Activated CD8-positive, alpha-beta memory T cell treated with anti-CD3 and anti-CD28 coated beads for 36 hours (primary cell): ENCODE measurements at regions not wholly inside any gene's neighbourhood (a gene's known extent, or its start where the extent isn't known, plus 50 kb on each side); places are given as distances from the start of the nearest gene placed in this dataset.

Experiments
- CTCF ChIA-PET: fragments of 350-600 bp; sonication (Branson Sonifier 250); formaldehyde crosslinking; loops from one replicate; lab custom pipeline; 2021; ENCODE audit warnings: antibody characterized with exemption; lab: Charles Lee
- POLR2A ChIA-PET: fragments of 350-600 bp; sonication (Branson Sonifier 250); formaldehyde crosslinking; loops from one replicate; lab custom pipeline; 2021; ENCODE audit warnings: antibody characterized with exemption; lab: Charles Lee

DNA sequence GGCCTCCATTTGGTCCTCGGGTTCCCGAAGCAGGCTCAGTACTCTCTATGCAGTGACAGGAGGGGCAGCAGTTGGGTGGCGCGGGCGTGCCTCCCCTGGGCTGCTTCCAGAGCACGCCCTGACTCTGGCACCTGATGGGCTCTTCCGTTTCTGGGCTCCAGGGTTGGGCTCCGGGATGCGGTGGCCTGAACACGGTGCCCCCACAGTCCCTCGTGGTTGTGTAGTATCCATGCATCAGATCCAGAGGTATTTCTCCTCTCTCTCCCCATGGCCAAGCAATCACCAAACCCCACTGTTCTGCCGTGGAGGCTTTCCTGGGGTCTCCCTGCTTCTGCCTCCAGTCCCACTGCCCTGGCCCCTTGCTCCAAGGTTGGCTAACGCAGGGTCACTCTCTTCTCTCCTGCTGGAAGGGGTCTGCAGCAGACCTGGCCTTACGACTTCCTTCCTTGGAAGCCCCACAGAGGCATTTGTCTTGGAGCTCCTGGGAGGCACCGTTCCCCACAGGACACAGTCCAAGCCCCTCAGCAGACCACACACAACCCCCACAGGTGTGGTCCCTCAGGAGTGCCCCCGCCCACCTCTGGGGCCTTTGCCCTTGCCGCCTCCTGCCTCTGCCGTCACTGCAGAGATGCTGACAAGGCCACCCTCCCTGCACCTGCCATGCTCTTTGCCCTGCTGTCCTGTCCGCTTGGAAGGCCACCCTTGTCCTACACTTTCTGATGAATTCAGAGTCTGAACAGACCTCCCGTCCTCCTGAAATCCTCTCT is 136.6 kb upstream of the ASB18 start:
- ChIA-PET POLR2A (no interaction called here), CTCF (no interaction called here)

DNA sequence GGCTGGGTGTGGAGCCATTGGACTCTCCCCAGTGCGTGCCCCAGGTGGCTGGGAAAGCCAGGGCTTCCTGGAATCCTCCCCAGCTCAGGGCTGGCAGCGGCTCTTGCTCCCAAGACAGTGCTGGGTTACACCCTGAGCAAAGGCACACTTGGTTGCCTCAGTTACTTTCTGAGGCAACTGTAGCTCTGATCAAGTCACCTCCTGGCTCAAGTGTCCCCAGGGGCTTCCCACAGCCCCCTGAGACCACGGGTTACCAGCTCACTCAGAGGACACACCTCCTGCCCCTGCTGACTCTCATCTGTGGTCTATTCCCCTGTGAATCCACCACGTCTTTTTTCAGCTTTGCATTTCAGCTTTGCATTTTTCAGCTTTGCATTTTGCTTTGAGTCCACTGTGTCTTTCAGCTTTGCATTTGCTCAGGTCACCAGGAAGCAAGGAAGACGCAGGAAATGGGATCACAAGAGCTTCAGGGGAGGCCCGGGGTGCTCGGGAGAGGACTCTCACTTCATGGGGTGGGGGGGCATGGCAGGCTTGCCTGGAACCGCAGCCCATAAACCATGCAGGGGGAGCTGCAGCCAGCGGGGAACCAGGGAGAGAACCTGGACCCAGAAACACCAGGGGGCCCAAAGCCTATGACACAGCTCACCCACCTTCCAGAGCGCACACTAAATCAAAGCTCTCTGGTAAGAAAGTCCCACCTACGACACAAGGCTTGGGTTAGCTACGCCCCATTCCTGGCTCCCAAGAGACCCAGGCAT is 138.0 kb upstream of the ASB18 start:
- CTCF ChIA-PET = no interaction called here
- POLR2A ChIA-PET = no interaction called here

DNA sequence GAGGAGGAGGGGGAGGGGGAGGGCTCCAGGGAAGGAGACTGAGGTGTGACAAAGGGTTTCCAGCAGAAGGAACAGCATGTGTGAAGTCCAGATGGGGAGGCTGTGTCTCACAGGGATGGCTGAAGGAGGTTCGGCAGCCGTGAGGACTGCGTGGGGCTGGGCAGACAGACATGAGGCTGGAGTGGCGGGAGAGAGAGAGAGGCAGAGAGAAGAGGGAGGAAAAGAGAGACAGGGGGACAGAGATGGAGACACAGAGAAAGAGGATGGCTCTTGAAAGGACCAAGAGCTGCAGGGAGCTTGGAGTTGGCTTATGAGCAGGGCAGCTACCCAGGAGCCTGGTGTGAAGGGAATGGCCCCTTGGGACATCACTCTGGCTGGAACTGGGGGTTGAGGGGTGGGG is 138.9 kb upstream of the ASB18 start:
- ChIA-PET POLR2A (no interaction called here), CTCF (no interaction called here)

DNA sequence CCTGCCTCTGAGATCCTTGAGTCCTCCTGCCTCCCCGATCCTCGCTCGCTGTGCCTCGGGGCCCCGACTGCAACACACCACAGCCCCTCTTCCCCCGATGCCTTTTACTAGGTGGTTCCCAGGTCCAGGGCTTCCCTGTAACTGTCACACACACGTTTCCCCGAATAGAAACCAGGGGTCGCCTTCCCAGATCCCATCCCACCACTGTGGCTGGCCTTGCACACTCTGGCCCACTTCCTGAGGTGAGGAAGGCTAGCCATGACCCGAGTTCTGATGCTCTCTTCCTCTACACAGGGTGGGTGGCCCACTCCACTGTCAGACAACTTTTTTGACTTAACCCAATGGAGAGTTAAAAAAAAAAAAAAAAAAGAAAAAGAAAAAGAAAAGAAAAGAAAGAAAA is 139.6 kb upstream of the ASB18 start:
- ChIA-PET POLR2A (no interaction called here), CTCF (no interaction called here)

DNA sequence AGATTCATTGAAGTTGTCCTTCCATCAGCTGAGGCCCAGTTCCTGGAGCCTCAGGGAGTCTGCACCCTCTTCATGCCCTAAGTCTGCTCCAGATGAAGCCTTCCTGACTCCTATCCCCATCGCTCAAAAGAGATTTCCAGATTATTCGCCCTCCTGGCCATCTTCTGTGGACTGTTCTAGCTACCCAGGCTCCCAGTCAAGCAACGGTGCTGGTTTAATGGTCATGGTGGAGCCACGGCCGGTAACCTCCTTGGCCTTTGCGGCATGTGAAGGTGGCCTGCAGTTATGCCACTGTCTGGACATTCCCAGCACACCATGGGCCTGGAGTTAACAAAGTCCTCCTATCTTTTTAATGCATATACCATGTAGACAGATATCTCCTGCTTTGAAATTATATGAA is 140.1 kb upstream of the ASB18 start:
- POLR2A ChIA-PET = no interaction called here
- CTCF ChIA-PET = no interaction called here

DNA sequence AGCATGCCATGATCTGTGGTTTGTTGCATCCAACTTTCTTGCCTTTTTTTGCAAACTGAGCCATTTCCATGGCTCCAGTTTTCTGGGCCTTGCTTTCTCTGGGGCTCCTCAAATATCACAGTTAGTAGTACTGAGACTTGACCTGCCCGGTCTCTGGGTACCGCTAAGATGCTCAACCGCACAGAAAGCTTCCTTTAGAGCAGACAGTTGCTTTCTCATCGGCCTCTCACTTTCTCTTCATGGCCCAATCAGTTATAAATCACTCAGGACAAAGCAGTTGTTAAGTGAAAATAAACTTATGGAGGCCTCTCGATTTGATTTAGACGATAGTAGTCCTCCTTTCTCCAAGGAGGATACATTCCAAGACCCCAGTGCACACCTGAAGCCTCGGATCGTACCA is 141.2 kb upstream of the ASB18 start:
- CTCF ChIA-PET = no interaction called here
- POLR2A ChIA-PET = no interaction called here

DNA sequence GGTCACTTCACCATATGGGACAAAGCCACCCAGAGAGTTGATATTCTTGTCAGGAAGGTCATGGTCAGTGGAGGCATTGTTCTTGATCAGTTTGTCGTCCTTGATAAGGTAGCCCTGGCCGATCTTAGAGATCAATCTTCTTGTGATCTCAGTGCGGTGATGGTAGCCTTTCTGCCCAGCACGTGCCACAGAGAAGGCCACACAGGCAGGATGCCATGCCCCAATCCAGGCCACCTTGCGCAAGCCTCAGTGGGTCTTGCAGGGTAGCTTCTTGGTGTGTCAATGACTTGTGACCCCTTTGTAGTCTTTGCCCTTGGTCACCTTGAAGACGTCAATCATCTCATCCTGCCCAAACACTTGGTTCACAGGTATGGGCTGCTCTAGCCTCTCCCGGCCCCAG is 143.9 kb upstream of the ASB18 start:
- CTCF ChIA-PET = no interaction called here

DNA sequence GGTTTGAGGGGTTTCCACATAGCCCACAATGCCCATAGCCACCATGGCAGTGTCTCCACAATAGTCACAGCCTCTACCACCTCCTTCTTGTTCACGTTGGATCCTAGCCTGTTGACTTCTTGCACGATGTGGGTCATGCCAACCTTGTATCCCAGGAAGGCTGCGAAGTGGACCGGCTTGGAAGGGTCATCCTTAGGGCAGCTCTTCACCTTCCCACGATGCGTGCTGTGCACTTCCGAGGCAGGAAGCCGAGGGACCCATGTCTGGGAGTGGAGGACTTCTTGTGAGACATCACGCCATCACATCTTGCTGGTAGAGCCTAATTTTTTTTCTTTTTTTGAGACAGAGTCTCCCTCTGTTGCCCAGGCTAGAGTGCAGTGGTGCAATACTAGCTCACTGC is 144.6 kb upstream of the ASB18 start:
- ChIA-PET POLR2A (no interaction called here), CTCF (no interaction called here)

More for the DNA sequence above, 143.9 kb upstream of the ASB18 start:
- POLR2A ChIA-PET = no interaction called here

DNA sequence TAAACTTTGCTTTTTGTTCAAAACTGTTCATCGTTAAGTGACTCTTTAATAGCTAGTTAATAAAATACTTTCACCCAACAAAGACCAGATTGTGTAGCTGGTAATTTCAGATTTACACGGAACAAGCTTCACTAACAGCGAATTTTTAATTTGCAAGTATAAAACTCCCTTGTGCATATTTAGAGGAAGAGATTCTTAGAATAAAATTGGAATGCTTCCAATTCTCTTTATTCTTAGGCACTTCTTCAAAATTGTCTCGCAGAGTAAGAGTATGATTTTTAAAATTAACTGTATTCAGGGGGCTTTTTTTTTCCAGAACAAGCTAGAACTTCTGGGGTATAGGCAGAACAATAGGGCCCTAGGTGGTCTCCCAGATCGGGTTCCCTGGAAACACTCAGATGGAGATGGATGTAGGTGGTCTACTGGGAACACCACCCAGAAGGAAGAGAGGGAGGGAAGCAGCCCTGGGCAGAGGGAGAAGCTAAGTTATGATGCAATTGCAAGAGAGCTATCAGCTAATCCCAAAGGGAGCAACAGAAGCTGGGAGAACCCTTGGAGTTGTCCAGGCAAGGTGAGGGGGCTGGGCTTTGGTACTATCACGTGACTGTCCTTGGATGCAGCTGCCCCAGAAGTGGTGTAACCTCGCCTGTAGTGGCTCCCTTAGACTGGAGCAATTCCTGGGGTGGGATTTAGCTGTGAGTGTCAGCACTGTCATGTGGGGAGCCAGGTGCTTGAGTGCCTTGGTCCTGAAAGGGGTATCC is 151.7 kb upstream of the ASB18 start:
- ChIA-PET POLR2A (no interaction called here), CTCF (no interaction called here)

DNA sequence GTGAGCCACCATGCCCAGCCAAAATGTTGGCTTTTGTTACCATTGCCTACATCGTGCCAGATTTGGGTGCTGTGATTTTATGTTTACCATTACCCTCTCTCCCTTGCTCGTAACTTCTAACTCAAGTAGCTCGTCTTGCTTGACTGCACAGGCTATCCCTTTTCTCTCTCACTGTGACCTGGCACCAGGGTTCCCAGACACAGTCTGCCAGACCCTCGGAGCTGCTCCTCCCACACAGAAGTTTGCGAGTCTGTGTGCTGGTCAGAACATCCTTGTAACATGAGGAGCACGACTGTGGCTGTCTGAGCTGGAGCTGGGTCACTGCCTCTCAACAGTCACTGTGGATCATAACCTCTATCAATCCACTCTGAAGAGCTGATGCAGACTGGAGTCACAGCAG is 152.5 kb upstream of the ACKR3 start:
- ChIA-PET POLR2A (no interaction called here), CTCF (no interaction called here)

DNA sequence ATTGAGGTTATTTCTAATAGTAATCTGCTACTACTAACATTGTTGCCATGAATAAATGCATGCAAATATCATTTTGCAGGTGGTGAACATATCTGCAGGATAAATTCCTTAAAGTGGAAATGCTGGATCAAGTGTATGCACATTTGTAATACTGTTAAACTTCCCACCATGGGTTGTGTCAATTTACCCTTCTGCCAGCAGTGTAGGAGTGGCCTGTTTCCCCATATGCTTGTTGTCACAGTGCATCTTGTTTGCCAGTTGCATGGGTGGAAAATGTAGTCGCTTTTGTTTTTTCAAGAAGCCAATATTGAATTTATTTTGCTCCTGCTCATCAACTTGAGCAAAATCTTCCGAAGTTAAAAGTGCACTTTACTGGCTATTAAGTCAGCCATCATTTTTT is 139.0 kb upstream of the ACKR3 start:
- ChIA-PET CTCF (no interaction called here), POLR2A (no interaction called here)

DNA sequence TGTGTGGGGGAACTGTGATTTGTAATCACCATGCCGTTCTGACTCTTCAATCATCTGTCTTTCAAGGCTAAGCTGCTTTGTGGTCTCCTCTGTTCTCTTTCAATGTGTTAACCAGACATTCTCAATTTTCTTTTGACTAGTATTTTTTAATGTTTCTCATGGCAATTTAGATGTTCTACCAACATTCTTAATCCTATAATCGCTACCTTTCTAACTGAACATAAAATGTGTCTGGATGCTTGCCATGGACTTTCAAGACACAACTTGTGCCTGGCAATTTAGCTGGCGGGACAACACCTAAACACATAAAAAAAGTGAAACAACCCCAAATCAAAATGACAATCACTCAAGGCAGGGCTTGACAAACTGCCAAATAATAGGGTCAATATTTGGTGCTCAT is 135.0 kb upstream of the ACKR3 start:
- ChIA-PET CTCF (no interaction called here), POLR2A (no interaction called here)

DNA sequence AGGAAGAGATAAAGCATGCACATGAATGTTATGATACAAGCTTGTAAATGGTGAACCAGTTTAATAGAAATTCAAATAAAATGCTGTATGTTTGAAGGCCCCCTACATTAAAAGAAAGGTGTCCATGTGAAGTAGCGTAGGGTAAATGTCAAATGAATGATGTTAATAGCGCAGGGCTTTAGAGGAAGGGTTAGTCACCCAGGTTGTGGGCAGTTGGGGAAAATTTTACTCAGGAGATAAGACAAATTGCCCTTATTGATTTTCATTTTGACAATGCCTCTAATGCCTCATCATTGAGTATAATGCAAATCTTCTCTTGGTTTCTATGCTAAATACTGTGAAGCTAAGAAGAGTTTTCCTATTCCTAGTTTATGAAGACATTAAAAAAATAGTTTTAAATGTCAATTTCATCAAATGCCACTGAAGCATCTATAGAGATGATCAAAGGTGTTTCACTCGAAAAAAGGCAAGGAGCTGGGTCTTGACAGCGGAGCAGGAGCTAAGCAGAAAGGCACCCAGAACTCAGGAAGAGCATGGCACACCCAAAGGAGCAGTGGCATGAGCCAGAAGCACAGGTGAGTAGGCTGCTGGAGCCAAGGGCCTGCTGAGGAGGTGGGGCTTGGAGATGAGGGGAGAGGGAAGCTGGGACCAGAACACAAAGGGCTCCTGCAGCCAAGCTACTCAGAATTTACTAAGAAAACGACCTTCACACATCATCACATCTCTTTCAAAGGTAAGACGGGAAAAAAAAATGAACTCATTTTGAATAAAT is 129.3 kb upstream of the ACKR3 start:
- ChIA-PET CTCF (no interaction called here), POLR2A (no interaction called here)

DNA sequence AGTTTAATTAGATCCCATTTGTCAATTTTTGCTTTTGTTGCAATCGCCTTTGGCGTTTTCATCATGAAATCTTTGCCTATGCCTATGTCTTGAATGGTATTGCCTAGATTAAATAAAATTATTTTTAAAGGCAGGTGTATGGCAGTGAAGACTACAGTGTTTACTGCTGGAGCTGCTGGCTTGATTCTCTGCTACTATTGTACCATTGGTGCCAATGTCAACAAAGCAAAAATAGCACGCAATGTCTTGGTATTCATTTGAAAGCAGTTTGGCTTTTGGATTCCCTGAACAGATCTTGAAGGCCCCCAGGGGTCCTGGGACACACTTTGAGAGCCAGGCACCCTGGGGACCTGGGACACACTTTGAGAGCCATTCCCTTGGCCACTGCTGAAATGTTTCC is 125.4 kb upstream of the ACKR3 start:
- ChIA-PET CTCF (no interaction called here), POLR2A (no interaction called here)

DNA sequence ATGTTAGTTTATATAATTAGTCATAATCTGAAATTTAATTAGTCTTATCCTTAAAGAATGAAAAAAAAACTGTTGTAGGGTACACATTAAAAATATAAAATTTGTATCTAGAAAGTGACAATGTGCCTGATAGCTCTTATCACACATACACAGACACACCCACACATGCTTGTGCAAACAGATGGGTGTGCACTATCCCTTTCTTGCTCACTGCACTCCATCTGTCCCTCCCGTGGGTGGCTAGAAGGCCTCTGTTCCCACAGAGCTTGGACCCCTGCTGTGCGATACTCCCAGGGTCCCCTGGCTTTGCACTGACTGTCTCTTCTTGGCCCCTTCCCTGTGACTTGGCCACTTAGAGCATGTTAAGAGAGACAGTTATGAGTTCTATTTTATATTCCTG is 123.9 kb upstream of the ACKR3 start:
- ChIA-PET CTCF (no interaction called here), POLR2A (no interaction called here)

DNA sequence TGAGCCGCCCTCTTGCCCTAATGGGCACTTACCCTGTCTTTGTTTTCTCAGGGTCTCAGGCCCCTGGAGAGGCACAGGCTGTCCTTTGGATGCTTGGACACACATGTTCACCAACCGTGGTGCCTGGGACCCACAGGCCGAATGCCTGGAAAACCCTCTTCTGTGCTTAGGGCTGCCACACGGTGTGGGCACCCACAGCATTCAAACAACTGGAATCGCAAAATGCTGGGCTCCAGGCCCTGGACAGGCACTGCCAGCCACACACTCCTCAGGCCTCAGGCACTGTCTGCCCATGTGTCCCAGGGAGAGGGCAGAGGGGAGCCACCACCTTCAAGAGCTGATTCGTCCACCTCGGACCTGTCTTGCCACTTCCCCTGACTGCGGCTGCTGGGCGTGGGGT is 123.1 kb upstream of the ACKR3 start:
- ChIA-PET POLR2A (no interaction called here), CTCF (no interaction called here)

DNA sequence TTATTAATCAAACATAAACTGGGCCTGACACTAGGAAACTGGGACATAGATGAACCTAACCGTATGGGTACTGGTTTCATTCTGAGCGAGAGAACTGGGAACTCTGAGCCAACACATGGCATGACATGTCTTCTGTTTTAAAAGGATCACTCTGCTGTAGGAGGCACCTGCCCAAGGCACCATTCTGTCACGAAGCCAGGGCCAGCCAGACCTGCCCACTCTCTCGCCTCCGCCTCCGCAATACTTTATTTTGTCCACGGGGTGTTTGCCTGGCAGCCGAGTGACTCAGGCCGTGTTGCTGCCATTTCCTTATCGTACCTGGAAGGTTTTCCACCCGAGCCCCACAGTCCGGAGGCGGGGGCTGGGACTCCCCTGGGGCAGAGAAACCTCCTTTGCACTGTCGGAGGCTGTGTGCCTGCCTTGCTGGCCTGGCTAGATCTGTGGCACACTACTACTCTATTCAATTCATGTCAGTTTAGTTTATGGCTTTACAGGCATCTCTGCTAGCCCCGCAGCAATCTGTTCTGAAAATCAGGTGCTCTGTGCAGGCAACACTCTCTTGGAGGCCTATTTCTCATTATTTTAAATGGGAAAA is 120.4 kb upstream of the ACKR3 start:
- ChIA-PET POLR2A (no interaction called here), CTCF (no interaction called here)

DNA sequence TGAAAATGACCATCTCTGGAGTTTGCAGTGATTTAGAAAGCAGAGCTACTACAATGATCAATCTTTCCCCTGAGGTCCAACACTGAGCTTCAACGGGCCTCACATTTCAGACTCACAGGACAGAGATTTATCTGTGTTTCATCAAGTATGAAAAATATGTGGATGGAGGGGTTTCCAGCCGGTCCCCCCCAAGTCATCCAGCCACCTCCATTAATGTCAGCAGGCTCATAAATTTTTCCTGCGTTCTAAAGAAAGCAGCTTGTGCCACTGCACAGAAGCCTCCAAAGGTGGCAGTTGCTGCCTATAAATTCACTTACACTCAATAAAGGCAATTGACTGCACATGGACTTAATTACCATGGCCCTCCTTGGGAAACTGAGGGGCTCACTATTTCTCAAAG is 117.4 kb upstream of the ACKR3 start:
- CTCF ChIA-PET = no interaction called here
- POLR2A ChIA-PET = no interaction called here

DNA sequence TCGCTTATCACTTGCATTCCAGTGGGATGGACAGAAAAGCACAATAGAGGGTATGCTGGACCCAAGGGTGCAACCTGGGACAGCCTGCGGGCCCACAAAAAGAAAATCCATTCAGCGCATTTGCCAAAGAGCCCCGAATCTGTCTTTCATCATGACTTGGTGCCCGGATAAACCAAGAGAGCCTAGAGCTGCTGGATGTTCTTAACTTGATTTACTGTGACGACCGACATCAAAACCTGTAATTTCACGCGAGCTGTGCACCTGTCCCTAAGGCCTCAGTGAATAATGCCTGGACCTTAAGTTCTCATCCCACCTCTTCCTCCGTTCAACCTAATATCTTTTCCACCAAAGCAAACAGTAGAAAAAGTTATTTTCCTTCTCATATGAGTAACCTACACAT is 115.5 kb upstream of the ACKR3 start:
- POLR2A ChIA-PET = no interaction called here
- CTCF ChIA-PET = no interaction called here

DNA sequence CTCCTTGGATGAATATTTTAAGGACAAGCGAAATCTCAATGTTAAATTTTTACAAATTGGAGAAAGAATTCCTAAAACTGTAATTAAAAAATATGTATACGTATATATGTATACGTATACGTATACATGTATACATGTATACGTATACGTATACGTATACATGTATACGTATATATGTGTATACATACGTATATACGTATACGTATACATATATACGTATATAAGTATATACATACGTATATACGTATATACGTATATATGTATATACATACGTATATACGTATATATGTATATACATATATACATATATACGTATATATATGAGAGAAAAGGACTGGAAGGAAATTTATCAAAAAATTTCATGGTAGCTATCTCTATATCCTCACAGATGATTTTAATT is 110.2 kb upstream of the ACKR3 start:
- POLR2A ChIA-PET = no interaction called here
- CTCF ChIA-PET = no interaction called here
